ENCODE measurements at regions not wholly inside any gene's neighbourhood (a gene's known extent, or its start where the extent isn't known, plus 50 kb on each side); places are given as distances from the start of the nearest gene placed in this dataset.

DNA sequence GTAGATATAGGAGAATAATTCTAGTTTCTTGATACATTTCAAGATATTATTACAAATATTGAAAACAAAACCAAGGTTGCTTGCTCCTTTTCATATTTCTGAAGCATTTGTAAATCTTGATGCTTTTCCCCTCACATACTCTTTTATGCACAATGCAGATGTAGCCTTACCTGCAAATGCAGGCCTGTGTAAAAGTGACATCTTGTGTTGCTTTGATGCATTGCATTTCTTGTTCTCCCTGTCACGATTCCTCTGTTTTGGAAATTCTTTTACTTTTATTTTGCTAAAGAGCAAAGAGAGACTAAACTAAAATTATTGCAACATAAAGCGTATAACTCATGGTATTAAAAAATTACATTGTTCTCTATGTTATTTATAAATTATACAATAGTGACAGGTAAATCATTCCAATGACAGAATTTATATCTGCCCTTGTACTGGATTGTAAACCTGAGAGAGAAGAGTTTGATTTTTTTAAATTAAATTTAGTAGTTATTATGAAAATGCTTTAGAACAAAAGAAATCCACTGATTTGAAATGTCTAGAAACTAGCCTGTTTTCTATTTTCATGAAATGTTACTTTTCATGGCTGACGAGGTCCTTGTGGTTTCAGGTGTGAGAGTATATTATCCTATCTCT, 970.0 kb downstream of the MAT2B start:
- DNase-seq: no peak
- H3K9me3 ChIP-seq (ENCODE audit: control insufficient read depth, low read depth, low read length): no peaks in the 10 kb centered on the region
- H3K27ac ChIP-seq (ENCODE audit: low read length): no peak overlapping the region
- H3K4me3 ChIP-seq (ENCODE audit: low read length): no peak overlapping the region
- no peaks in the 10 kb centered on the region for H3K27me3 ChIP-seq (ENCODE audit: control insufficient read depth, insufficient read depth, low read length)
- WGBS (ENCODE audit: insufficient coverage, low lambda C conversion rate): 100% methylated on average over 1 of the region's 3 CpGs
- H3K36me3 ChIP-seq (ENCODE audit: control insufficient read depth, insufficient read depth, low read length): no peaks in the 10 kb centered on the region
- no peaks in the 10 kb centered on the region for H3K4me1 ChIP-seq (ENCODE audit: control insufficient read depth, insufficient read depth, low read length)

DNA sequence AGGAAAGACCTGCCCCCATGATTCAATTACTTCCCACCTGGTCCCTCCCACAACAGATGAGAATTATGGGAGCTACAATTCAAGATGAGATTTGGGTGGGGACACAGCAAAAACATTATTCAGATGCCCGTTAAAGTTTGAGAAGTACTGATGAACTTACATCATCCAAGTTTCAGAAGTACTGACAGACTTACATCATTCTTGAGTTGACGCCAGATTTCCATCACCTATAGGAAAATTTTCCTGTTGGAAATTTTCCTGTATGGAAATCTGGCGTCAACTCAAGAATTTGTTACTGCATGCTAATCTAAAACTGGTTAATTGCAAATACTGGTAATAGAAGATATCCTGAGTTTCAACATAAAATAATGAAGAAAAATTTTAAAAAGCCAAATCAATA, 975.9 kb downstream of the MAT2B start:
- WGBS (ENCODE audit: insufficient coverage, low lambda C conversion rate): 100% methylated on average over 2 of the region's 3 CpGs
- H3K4me1 ChIP-seq (ENCODE audit: control insufficient read depth, insufficient read depth, low read length): no peaks in the 10 kb centered on the region
- no peaks in the 10 kb centered on the region for H3K27me3 ChIP-seq (ENCODE audit: control insufficient read depth, insufficient read depth, low read length)
- H3K4me3 ChIP-seq (ENCODE audit: low read length): no peak overlapping the region
- H3K36me3 ChIP-seq (ENCODE audit: control insufficient read depth, insufficient read depth, low read length): no peaks in the 10 kb centered on the region
- H3K9me3 ChIP-seq (ENCODE audit: control insufficient read depth, low read depth, low read length): no peaks in the 10 kb centered on the region
- H3K27ac ChIP-seq (ENCODE audit: low read length): no peak overlapping the region
- no peak for DNase-seq

DNA sequence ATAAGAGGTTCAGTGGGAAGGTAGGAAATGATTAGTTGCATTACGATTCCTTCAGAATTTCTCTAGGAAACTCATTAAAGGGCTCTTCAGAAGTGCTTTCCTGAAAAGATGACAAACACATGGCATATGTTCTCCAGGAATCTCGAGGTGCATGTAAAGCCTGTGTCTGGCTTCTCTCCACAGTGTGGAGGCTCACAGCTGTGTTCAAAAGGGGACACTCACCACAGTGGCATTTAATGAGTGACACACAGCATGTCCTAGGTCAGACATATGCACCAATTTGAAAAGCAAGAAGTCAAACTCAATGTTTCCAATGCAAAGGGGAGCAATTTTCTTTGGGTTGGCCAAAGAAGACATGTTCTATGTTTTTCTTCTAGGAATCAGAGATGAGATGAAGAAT, 976.9 kb downstream of the MAT2B start:
- no peak overlapping the region for H3K27ac ChIP-seq (ENCODE audit: low read length)
- DNase-seq: no peak
- H3K36me3 ChIP-seq (ENCODE audit: control insufficient read depth, insufficient read depth, low read length): no peaks in the 10 kb centered on the region
- H3K27me3 ChIP-seq (ENCODE audit: control insufficient read depth, insufficient read depth, low read length): no peaks in the 10 kb centered on the region
- H3K9me3 ChIP-seq (ENCODE audit: control insufficient read depth, low read depth, low read length): no peaks in the 10 kb centered on the region
- no peaks in the 10 kb centered on the region for H3K4me1 ChIP-seq (ENCODE audit: control insufficient read depth, insufficient read depth, low read length)
- no peak overlapping the region for H3K4me3 ChIP-seq (ENCODE audit: low read length)
- WGBS (ENCODE audit: insufficient coverage, low lambda C conversion rate): 80% methylated on average over 1 of the region's 2 CpGs

DNA sequence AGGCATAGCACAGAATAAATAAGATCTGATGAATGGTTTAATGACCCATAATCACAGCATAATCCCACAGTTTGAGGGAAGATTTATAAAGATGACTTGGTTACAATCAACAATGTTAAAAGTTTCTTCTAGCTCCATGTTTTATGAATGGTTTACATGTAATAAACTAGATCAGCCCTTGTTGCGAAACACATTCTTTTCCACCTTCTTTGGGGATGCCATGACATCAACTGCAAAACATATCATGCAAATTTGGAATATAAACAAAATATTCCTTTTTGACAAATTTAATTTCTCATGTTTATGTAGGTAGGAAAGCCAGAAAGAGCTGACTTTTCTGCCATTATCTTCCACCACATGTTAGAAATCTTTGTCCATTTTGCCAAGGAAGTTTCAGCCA, 979.5 kb downstream of the MAT2B start:
- Histone ChIP-seq H3K27ac (ENCODE audit: low read length) (no peak overlapping the region), H3K9me3 (ENCODE audit: control insufficient read depth, low read depth, low read length) (no peaks in the 10 kb centered on the region), H3K4me1 (ENCODE audit: control insufficient read depth, insufficient read depth, low read length) (no peaks in the 10 kb centered on the region), H3K27me3 (ENCODE audit: control insufficient read depth, insufficient read depth, low read length) (no peaks in the 10 kb centered on the region), H3K36me3 (ENCODE audit: control insufficient read depth, insufficient read depth, low read length) (no peaks in the 10 kb centered on the region), H3K4me3 (ENCODE audit: low read length) (no peak overlapping the region)
- WGBS (ENCODE audit: insufficient coverage, low lambda C conversion rate): 100% methylated on average over 1 of the region's 1 CpG
- DNase-seq: no peak

DNA sequence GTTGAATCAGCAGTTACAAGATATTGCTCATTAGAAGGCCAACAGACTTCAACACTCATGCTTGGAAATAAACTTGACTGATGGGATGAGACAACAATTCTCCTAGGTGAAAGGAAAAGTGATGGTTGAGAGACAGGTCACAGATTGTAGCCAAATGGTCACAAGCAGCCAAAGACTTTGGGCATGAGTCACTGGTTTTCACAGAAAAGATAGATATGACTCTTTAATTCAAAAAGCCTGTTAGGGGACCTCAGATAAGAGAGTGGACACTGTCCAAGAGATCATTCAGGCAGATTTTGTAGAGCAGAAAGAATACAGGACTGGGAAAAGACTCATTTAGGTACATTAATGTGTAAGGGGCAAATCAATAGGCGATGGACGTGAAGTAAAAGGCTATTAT, 982.5 kb downstream of the MAT2B start:
- no CpG with 5 or more reads among the region's 2 CpGs for WGBS (ENCODE audit: insufficient coverage, low lambda C conversion rate)

DNA sequence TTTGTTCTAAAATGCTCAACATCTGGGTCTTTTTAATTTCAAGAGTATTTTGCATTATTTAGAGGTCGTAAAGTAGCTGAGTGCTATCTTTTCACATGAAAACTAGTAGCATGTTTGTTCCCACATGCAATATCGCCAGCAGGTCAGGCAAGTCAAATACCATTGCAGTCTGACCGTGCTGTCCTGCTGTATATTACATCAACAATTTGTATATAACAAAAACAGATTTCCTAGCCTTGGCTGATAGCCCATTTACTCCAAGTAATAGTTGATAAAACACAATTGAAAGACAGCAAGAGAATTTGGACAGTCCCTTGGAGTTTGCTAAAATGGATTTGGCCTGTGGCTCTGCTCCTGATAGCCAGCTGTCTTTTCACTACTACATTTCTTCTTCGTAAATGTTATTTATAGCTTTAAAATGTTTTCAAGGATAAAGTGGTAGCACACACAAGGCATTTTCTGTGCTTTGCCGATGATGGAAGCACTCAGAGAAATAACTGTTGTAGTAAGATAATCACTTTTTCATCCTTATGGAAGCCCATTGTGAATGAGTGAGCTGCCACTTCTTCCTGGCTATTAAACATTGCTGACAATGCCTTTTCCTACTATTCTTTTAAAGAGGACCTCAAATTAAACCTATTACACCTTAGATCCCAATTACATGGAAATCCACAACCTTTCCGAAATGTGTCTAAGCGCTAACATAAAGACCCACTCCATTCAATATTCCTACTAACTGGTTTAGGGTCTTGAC, 992.1 kb downstream of the MAT2B start:
- no CpG with 5 or more reads among the region's 7 CpGs for WGBS (ENCODE audit: insufficient coverage, low lambda C conversion rate)
- no peak overlapping the region for H3K4me3 ChIP-seq (ENCODE audit: low read length)
- no peaks in the 10 kb centered on the region for H3K9me3 ChIP-seq (ENCODE audit: control insufficient read depth, low read depth, low read length)
- no peaks in the 10 kb centered on the region for H3K36me3 ChIP-seq (ENCODE audit: control insufficient read depth, insufficient read depth, low read length)
- DNase-seq: no peak
- H3K27me3 ChIP-seq (ENCODE audit: control insufficient read depth, insufficient read depth, low read length): no peaks in the 10 kb centered on the region
- no peak overlapping the region for H3K27ac ChIP-seq (ENCODE audit: low read length)
- no peaks in the 10 kb centered on the region for H3K4me1 ChIP-seq (ENCODE audit: control insufficient read depth, insufficient read depth, low read length)

More for the DNA sequence above, 982.5 kb downstream of the MAT2B start:
- Histone ChIP-seq H3K4me3 (ENCODE audit: low read length) (no peak overlapping the region), H3K36me3 (ENCODE audit: control insufficient read depth, insufficient read depth, low read length) (no peaks in the 10 kb centered on the region), H3K9me3 (ENCODE audit: control insufficient read depth, low read depth, low read length) (no peaks in the 10 kb centered on the region), H3K4me1 (ENCODE audit: control insufficient read depth, insufficient read depth, low read length) (no peaks in the 10 kb centered on the region), H3K27me3 (ENCODE audit: control insufficient read depth, insufficient read depth, low read length) (no peaks in the 10 kb centered on the region), H3K27ac (ENCODE audit: low read length) (no peak overlapping the region)
- DNase-seq: no peak

DNA sequence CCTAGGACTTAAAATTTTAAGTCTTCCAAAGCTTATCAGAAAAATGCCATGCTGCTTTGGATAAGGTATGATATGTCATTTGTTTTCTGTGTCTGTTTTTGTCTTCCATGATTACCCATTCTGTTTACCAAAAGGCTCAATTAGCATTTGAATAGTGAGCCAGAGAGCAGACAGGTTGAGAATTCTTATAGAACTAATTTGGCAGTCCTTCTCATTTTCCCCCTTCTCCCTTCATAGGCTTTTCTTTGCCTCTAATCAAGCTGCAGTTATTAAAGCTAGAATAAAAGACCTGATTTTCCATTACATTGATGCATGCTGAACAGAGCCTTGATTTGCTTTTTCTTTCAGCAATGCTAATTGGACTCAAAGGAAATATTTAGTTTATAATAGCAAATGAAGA, 993.0 kb downstream of the MAT2B start:
- Histone ChIP-seq H3K27ac (ENCODE audit: low read length) (no peak overlapping the region), H3K4me1 (ENCODE audit: control insufficient read depth, insufficient read depth, low read length) (no peaks in the 10 kb centered on the region), H3K4me3 (ENCODE audit: low read length) (no peak overlapping the region), H3K27me3 (ENCODE audit: control insufficient read depth, insufficient read depth, low read length) (no peaks in the 10 kb centered on the region), H3K36me3 (ENCODE audit: control insufficient read depth, insufficient read depth, low read length) (no peaks in the 10 kb centered on the region), H3K9me3 (ENCODE audit: control insufficient read depth, low read depth, low read length) (no peaks in the 10 kb centered on the region)
- no peak for DNase-seq

DNA sequence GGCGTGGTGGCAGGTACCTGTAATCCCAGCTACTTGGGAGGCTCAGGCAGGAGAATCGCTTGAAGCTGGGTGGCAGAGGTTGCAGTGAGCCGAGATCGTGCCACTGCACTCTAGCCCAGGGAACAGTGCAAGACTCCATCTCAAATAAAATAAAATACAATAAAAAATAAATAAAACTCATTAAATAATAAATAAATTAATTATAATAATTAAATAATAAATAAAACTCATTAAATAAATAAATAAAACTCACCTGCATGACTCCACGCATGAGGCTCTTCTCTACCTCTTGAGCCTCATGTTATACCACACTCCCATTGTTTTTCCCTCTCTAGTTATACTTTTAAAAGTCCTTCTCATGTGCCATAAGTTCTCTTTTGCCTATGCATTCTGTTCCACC, 995.4 kb downstream of the MAT2B start:
- H3K4me1 ChIP-seq (ENCODE audit: control insufficient read depth, insufficient read depth, low read length): no peaks in the 10 kb centered on the region
- no peaks in the 10 kb centered on the region for H3K27me3 ChIP-seq (ENCODE audit: control insufficient read depth, insufficient read depth, low read length)
- no peaks in the 10 kb centered on the region for H3K9me3 ChIP-seq (ENCODE audit: control insufficient read depth, low read depth, low read length)
- 100% methylated on average over 1 of the region's 5 CpGs for WGBS (ENCODE audit: insufficient coverage, low lambda C conversion rate)
- no peak for DNase-seq
- H3K27ac ChIP-seq (ENCODE audit: low read length): no peak overlapping the region
- H3K4me3 ChIP-seq (ENCODE audit: low read length): no peak overlapping the region
- H3K36me3 ChIP-seq (ENCODE audit: control insufficient read depth, insufficient read depth, low read length): no peaks in the 10 kb centered on the region

DNA sequence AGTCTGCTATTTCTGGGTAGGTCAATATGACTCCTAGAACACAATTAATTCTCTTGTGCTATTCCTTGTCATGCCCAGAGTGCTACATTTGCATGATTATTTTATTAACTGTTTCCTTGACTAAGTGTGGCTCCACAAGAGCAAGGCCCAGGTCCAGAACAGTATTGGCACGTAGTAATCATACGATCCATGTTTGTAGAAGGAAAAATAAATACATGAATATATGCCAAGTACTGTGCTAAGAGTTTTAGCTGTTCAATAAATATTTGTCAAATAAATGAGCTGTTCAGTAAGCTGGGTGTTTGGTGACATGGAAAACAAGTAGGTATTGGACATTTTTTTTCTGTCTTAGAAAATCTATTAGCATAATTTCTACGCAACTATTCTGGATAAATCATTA, 995.9 kb downstream of the MAT2B start:
- no peaks in the 10 kb centered on the region for H3K36me3 ChIP-seq (ENCODE audit: control insufficient read depth, insufficient read depth, low read length)
- no peak overlapping the region for H3K4me3 ChIP-seq (ENCODE audit: low read length)
- no CpG with 5 or more reads among the region's 3 CpGs for WGBS (ENCODE audit: insufficient coverage, low lambda C conversion rate)
- H3K27me3 ChIP-seq (ENCODE audit: control insufficient read depth, insufficient read depth, low read length): no peaks in the 10 kb centered on the region
- no peak for DNase-seq
- H3K9me3 ChIP-seq (ENCODE audit: control insufficient read depth, low read depth, low read length): no peaks in the 10 kb centered on the region
- no peak overlapping the region for H3K27ac ChIP-seq (ENCODE audit: low read length)
- no peaks in the 10 kb centered on the region for H3K4me1 ChIP-seq (ENCODE audit: control insufficient read depth, insufficient read depth, low read length)

DNA sequence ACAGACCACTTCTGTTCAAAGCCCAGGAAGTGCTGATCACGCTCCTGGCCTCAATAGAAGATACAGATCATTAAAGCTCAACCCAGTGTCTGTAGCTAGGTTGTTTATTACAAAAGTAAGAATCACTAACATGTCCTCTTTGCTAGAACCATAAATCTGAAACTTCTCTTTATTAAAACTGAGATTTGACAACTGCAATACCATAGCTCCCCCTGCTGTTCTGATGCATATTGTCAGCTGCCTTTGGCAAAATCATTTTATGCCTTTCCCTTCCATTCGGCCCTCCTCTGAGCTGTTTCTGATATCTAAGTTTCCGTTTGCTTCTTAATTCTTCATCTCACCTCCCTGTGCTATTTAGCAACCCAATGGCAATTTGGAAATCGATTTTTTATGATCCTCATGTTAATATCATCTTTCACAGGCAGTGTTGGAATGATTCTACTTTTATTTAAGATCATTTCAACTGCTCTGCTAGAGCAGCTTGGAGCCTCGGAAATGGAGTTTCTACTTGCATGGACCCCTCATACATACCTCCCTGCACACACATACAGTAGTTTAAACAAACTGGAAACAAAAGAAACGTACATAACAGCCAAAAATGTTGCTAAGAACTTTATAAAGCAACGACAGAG, 998.8 kb downstream of the MAT2B start:
- 19% methylated on average over 4 of the region's 7 CpGs for WGBS (ENCODE audit: insufficient coverage, low lambda C conversion rate)
- Histone ChIP-seq H3K4me1 (ENCODE audit: control insufficient read depth, insufficient read depth, low read length) (no peaks in the 10 kb centered on the region), H3K4me3 (ENCODE audit: low read length) (no peak overlapping the region), H3K36me3 (ENCODE audit: control insufficient read depth, insufficient read depth, low read length) (no peaks in the 10 kb centered on the region), H3K27ac (ENCODE audit: low read length) (no peak overlapping the region), H3K27me3 (ENCODE audit: control insufficient read depth, insufficient read depth, low read length) (no peaks in the 10 kb centered on the region), H3K9me3 (ENCODE audit: control insufficient read depth, low read depth, low read length) (no peaks in the 10 kb centered on the region)
- DNase-seq: peak; percentile 22 to 29
